Spleen (tissue), 11 donors: ENCODE measurements at regions not wholly inside any gene's neighbourhood (a gene's known extent, or its start where the extent isn't known, plus 50 kb on each side); places are given as distances from the start of the nearest gene placed in this dataset.
A peak's percentile ranks its signal among the peaks of the same experiment; 100 is the strongest.

ENCODE experiments used
- DNase-seq: peaks from one replicate; pipeline ENCODE4 v3.0.0-alpha.2; 2020
- H3K27ac ChIP-seq, 8 donors: fragments of 200-600 bp; sonication (generic) in 7 of 8; 1 replicate in 4 of 8; 2 replicates in 4 of 8; pipeline versions ENCODE4 v1.5.0 to v1.8.0; 2016 to 2021; ENCODE audit warnings: inconsistent platforms in 4 of 8, mild to moderate bottlenecking in 4 of 8, moderate library complexity in 1 of 8
- H3K27me3 ChIP-seq, 7 donors: fragments of 200-600 bp; sonication (generic) in 6 of 7; replicated peaks in 1 of 7; 1 replicate in 4 of 7; 2 replicates in 3 of 7; pipeline versions ENCODE4 v1.5.0 to v1.8.0; 2016 to 2021; ENCODE audit warnings: inconsistent platforms in 3 of 7, mild to moderate bottlenecking in 1 of 7
- H3K36me3 ChIP-seq, 6 donors: fragments of 200-600 bp; sonication (generic) in 5 of 6; 1 replicate in 4 of 6; 2 replicates in 2 of 6; pipeline versions ENCODE4 v1.5.0 to v1.8.0; 2016 to 2021; ENCODE audit warnings: inconsistent platforms in 2 of 6
- H3K4me1 ChIP-seq, 6 donors: fragments of 200-600 bp; sonication (generic) in 5 of 6; 1 replicate in 3 of 6; 2 replicates in 3 of 6; pipeline versions ENCODE4 v1.5.0 to v1.8.0; 2016 to 2021; ENCODE audit warnings: inconsistent platforms in 3 of 6
- H3K4me3 ChIP-seq, 8 donors: fragments of 200-600 bp; sonication (generic) in 7 of 8; 1 replicate in 4 of 8; 2 replicates in 4 of 8; pipeline versions ENCODE4 v1.5.0 to v1.8.0; 2016 to 2021; ENCODE audit warnings: inconsistent platforms in 4 of 8, mild to moderate bottlenecking in 4 of 8, moderate library complexity in 2 of 8
- H3K9me3 ChIP-seq, 8 donors: fragments of 200-600 bp; sonication (generic) in 7 of 8; 1 replicate in 4 of 8; 2 replicates in 4 of 8; pipeline versions ENCODE4 v1.5.0 to v1.8.0; 2016 to 2021; ENCODE audit warnings: inconsistent platforms in 4 of 8
- CTCF ChIP-seq, 11 experiments: fragments of 200-600 bp in 7 of 11; fragments of 450-650 bp in 4 of 11; sonication (generic) in 4 of 11; IDR thresholded peaks in 8 of 11; conservative IDR thresholded peaks in 3 of 11; 1 replicate in 7 of 11; 2 replicates in 4 of 11; pipeline versions ENCODE4 v1.4.0 to v1.8.0; 2016 to 2021; ENCODE audit warnings: antibody characterized with exemption in 11 of 11, inconsistent platforms in 4 of 11, mild to moderate bottlenecking in 1 of 11
- POLR2A ChIP-seq, 3 donors: fragments of 450-650 bp; IDR thresholded peaks; one replicate each; pipeline ENCODE4 v1.5.1; 2017; ENCODE audit warnings: antibody characterized with exemption in 3 of 3, mild to moderate bottlenecking in 1 of 3
- POLR2AphosphoS5 ChIP-seq, 3 donors: sonication (generic); formaldehyde crosslinking; IDR thresholded peaks; one replicate each; pipeline ENCODE4 v1.5.1; 2017; ENCODE audit warnings: antibody characterized with exemption in 3 of 3
- WGBS, 5 donors: extraction: QIAGEN DNeasy Blood & Tissue Kit in 3 of 5; methylation state at CpG; one replicate each; pipeline versions ENCODE4 v1.1.5 to v1.1.7; 2013 to 2018; 5-methylcytosine and 5-hydroxymethylcytosine counted together
- intact Hi-C: fragments of 100-400 bp; cut with DNase I; formaldehyde crosslinking; loops from one replicate; pipeline ENCODE4 v1.15.0; 2023; ENCODE audit warnings: low total_unique reads
- donor health status: healthy with polysubstance abuse.
- donor health status: DM: no; HTN: no; CAD: no; lungs with moderate emphysema.
- donor health status: DM: no; HTN: no; CAD: no.
- donor health status: Bipolar disorder and iron deficiency.
- donor health status: healthy.
- donor health status: DM: no; HTN: no; CAD: no.
- donor health status: DM: yes; HTN: yes; CAD: no.

- H3K27me3 ChIP-seq, result no peaks in the 10 kb centered on the region
- peak overlapping the region in 4 of 8 donors; percentile 3 to 51 (median 44) for H3K27ac ChIP-seq
- intact Hi-C loops, result no loop called here
- H3K9me3 ChIP-seq, result no peaks in the 10 kb centered on the region
- peaks cover 0 to 7% (median 0%) of the 10 kb centered on the region in 6 donors for H3K4me1 ChIP-seq
- H3K36me3 ChIP-seq, result no peaks in the 10 kb centered on the region
- H3K4me3 ChIP-seq, result no peak overlapping the region
- WGBS, 5 donors, result 71 to 86% (median 77%) methylated on average over 7 of the region's 7 CpGs
- no peak for DNase-seq
- no peak for TF ChIP-seq CTCF (IDR thresholded peaks at IDR 0.05 in 8 of 11, conservative IDR thresholded peaks at IDR 0.05 in 3 of 11)
- peak in 1 of 3 donors; percentile 20 for TF ChIP-seq POLR2AphosphoS5 (IDR thresholded peaks at IDR 0.05)
Observed at GRCh38 chr2:23009545-23010149, 375.3 kb upstream of the KLHL29 start.

GRCh38 chr2:23012499-23012898 is 372.5 kb upstream of the KLHL29 start:
- intact Hi-C loops, result no loop called here
- 52 to 79% (median 71%) methylated on average over 2 of the region's 2 CpGs for WGBS, 5 donors
- Histone ChIP-seq H3K27me3 (no peaks in the 10 kb centered on the region), H3K4me3 (no peak overlapping the region), H3K9me3 (no peaks in the 10 kb centered on the region), H3K27ac (no peak overlapping the region), H3K4me1 (peaks cover 0 to 7% (median 0%) of the 10 kb centered on the region in 6 donors), H3K36me3 (no peaks in the 10 kb centered on the region)
- TF ChIP-seq POLR2AphosphoS5 (IDR thresholded peaks at IDR 0.05) (no peak), CTCF (IDR thresholded peaks at IDR 0.05 in 8 of 11, conservative IDR thresholded peaks at IDR 0.05 in 3 of 11) (no peak), POLR2A (IDR thresholded peaks at IDR 0.05) (no peak)
- no peak for DNase-seq

- Histone ChIP-seq H3K27me3 (no peaks in the 10 kb centered on the region), H3K36me3 (no peaks in the 10 kb centered on the region), H3K4me3 (no peak overlapping the region), H3K27ac (no peak overlapping the region), H3K4me1 (no peaks in the 10 kb centered on the region), H3K9me3 (no peaks in the 10 kb centered on the region)
- TF ChIP-seq POLR2AphosphoS5 (IDR thresholded peaks at IDR 0.05), result no peak
- no peak for TF ChIP-seq POLR2A (IDR thresholded peaks at IDR 0.05)
- TF ChIP-seq CTCF (IDR thresholded peaks at IDR 0.05 in 8 of 11, conservative IDR thresholded peaks at IDR 0.05 in 3 of 11), result no peak
- intact Hi-C loops, result no loop called here
- WGBS, 5 donors, result 82 to 93% (median 87%) methylated on average over 7 of the region's 7 CpGs
- no peak for DNase-seq
Observed at GRCh38 chr2:23015651-23016200, 369.3 kb upstream of the KLHL29 start.

- intact Hi-C loops, result no loop called here
- H3K4me3 ChIP-seq, result no peak overlapping the region
Observed at GRCh38 chr2:23019476-23019875, 365.5 kb upstream of the KLHL29 start.

More at GRCh38 chr2:23019476-23019875, 365.5 kb upstream of the KLHL29 start:
- no peak for DNase-seq
- no peak overlapping the region for H3K27ac ChIP-seq
- H3K36me3 ChIP-seq, result no peaks in the 10 kb centered on the region
- H3K9me3 ChIP-seq, result no peaks in the 10 kb centered on the region
- no peaks in the 10 kb centered on the region for H3K27me3 ChIP-seq
- TF ChIP-seq CTCF (IDR thresholded peaks at IDR 0.05 in 8 of 11, conservative IDR thresholded peaks at IDR 0.05 in 3 of 11), result no peak
- H3K4me1 ChIP-seq, result no peaks in the 10 kb centered on the region
- WGBS, 5 donors, result 13 to 33% (median 17%) methylated on average over 1 of the region's 1 CpG
